HG03175 (cell line): ENCODE measurements at regions not wholly inside any gene's neighbourhood (a gene's known extent, or its start where the extent isn't known, plus 50 kb on each side); places are given as distances from the start of the nearest gene placed in this dataset.

ENCODE experiments used
- ATAC-seq: cut with Tn5 transposase; IDR thresholded peaks from one replicate; pipeline ENCODE4 v1.9.1; 2021; ENCODE audit warnings: mild to moderate bottlenecking, moderate library complexity; ENCODE audit not compliant: unreplicated experiment

DNA sequence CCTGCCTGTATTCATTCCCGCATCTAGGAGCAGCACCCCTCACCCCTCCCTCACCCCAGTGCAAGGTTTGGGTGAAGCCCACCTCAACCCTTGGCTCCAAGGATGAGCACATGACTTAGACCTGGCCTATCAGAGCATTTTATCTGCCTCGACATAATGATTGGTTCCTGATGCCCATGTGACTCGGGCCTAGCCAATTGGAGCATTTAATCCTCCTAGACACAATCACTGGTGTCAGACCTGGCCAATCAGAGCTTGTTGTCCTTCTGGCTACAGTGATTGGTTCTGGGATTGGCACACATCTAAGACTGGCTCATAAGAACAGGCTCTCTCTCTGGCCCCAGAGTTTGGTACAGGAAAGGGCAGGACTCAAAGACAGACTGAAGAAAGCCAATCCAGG is 73.1 kb upstream of the MYL2 start:
- ATAC-seq: no peak

- ATAC-seq: no peak
Measured at GRCh38 chr12:110992909-110993308, 72.5 kb upstream of the MYL2 start.

DNA sequence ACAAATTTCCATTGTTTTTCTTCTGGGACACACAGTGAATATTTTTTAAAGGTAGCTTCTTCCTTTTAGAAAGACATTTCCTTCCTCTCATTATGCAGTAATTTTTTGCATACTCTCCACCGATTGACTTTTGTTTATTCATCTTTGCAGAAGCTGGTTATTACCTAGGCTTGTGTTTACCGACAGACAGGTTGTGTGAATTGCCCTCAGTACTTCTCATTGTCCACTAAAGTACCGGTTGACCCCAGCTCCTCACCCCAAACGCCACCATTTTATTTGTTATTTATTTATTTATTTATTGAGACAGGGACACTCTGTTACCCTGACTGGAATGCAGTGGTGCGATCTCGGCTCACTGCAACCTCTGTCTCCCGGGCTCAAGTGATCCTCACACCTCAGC is 63.4 kb upstream of the MYL2 start:
- ATAC-seq: no peak

DNA sequence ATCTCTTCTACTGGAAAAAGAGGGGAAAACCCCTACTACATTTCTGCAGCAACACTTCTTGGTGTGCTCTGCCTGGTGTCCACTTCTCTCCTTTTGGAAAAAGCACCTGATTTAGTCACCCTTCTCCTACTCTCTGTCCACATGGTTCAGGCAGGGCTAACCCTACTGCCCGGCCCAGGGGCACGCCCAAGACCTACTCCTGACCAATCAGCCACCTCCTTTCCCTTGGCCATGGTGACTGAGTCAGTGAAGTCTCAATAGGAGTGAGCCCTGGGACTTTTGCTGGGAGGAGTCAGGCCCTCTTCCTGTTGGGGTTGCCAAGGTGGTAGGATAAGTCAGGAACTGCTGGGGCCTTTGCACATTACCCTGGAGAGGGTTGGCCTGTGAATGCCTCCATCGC is 52.5 kb upstream of the MYL2 start:
- no peak for ATAC-seq

DNA sequence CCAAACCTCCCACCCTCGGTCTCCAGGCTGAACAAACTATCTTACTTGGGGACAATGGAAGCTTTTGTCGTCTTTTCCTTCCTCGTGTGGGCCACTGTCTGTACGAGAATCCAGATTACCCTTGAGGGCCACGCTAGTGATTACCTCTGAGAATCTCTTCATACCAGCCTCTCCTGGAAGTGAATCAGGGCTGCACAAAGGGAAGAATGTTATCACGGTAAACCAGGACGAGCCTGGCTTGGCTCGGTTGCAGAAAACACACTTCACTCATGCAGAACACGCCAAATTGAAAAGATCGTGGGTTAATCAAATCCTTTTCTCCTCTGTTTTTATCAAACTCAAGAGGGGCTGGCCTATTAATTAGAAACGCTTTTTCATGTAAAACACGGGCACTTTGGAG is 51.6 kb upstream of the MYL2 start:
- no peak for ATAC-seq

- no peak for ATAC-seq
Measured at GRCh38 chr12:110971189-110971920, 51.0 kb upstream of the MYL2 start.
